GM03348 (cell line): ENCODE measurements at regions not wholly inside any gene's neighbourhood (a gene's known extent, or its start where the extent isn't known, plus 50 kb on each side); places are given as distances from the start of the nearest gene placed in this dataset.
"Not testable (repeated sequence)": the region's sequence is repeated elsewhere in the genome, so short reads cannot be mapped to it uniquely, and the experiment has no call there.

ENCODE experiments used
- DNase-seq: peaks from one replicate; pipeline ENCODE4 v3.0.0; 2012; ENCODE audit warnings: low spot score

DNA sequence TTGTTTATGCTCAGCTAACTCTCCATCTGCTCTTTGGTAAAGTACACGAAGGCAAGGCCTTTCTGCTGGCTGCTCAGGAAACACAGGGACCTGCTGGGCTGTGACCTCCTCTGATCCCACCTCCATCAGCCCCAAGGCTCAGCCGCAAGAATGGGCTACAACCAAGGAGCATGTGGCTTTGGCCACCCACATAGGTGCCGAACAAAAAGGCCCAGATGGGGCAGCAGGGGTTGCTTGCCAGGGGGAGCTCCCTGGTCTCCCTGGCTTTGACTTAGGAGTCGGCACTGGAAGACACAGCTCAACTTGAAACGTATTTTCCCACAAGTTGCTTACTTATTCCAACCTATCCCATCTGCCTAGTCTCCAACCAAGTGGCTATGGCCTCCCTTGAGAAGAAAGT lies 461.1 kb downstream of the ICE1 start:
- no peak for DNase-seq

- DNase-seq = no peak
Measured at GRCh38 chr5:5883146-5883545, 460.7 kb downstream of the ICE1 start.

DNA sequence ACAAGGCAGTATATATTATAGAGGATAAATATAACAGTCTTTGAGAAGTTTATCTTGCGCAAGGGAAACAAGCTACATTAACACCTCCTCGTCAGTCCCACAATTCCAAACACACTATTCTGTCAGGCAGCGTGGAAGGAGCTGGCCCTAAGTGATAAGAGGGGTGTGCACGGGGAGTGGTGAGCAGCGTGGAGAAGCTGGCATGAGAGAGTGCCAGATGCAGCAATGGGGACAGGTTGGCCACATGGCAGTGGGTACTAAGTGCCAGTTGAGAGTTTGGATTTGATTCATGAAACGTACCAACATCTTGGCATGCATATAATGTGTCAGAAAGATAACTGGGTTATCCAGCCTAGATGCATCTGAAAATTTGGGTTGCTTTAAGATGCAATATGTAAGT lies 460.2 kb downstream of the ICE1 start:
- DNase-seq = no peak

DNA sequence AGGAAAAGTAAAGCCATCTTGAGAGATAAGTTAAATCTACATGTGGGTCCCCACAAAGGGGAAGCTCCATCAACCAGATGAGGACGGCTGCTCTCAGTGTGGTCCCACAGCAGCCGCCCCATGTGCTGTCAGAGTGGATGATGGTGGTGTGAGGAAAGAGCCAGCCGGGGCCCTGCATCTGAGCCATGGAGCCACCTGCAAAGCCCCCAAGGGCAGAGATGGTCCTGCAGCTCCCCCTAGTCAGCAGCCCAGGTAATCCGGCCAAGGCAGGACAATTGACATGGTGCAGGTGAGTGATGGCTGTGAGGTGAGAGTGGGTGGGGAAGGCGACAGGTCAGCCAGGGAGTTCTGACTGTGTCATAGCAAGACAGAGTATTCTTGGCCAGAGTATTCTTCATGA lies 458.8 kb downstream of the ICE1 start:
- no peak for DNase-seq

DNA sequence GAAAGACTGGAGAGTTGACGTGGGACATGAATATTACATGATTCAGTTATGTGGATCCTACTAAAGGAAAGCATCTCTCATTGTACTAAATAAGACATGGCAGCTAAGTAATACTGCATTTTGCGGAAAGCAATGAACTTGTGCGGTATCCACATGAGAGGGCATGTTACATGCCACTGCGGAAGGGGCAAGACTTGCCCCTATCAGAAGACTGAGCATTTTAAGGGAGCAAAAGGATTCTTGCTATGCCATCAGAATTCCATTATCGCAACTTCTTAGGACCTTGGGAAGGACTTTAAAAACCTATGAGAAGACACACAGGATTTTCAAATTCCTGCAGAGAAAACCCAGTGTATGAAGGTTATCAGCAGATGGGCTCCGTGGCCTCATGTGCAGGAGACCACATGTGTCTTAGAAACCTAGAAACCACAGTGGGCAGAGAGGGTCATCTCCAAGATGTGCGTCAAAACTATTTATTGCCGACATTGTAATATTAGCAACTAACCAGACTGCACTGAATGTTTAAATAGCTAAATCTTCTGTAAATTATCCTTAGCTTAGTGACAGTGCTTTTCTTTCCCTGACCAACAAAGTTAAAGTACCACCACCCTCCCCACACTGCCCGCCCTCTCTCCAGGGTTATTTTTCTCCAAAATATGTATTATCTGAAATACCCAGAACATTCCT lies 457.7 kb downstream of the ICE1 start:
- DNase-seq = no peak

- no peak for DNase-seq
Measured at GRCh38 chr5:5857396-5857795, 434.9 kb downstream of the ICE1 start.

DNA sequence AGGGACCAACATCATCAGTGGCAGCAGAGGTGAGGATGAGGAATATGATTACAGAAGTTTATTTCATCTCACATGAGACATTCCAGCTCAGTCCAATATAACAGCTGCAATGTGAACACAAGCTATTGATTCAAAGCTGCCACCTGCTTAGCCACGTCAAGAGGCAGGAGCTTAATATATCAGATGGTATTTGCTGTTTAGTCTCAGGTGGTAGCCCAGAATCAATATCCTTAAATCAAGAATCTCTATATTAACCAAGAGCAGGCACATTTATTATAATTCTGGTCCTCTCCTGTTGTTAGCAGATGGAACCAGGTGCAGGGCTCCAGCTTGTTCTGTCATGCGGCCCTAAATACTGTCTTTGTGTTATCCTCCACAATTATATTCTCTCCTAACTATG lies 431.6 kb downstream of the ICE1 start:
- no peak for DNase-seq

DNA sequence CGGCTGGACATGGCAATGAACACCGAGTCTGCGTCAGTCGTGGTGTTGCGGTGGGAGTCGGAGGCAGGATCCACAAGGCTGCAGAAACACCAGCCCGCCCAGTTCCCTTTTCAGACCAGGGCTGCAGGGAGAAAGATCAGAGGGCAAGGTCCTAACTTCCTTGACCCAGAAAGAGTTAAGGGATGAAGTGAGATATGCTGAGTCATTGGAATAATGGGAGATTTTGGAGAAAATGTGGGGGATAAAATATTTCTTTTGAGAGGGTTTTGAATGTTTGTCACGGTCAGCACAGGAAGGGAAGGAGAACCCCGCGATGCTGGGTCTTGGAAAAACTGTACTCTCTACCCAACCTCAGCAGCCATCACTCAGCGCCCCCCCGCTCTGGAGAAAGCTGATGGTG lies 416.0 kb downstream of the ICE1 start:
- DNase-seq = no peak

GRCh38 chr5:5831622-5832021 lies 409.1 kb downstream of the ICE1 start:
- DNase-seq = not testable (repeated sequence)

DNA sequence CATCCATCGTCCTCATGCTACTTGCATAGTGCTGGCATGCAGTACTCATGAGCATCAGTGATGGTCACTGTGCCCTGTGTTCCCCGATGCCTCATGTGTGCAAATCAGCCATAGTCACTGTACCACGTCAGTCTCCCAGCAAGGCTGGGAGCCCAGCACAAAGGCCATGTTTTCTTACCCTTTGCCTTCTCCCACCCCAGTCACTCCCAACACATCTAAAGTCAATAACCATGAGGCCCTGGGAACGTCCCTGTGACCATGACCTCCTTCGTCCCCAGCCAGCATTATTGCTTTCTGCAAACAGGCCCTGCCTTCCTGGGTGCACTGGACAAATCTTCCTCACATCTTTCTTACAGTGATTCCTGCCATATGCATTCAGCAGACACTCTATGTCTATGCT lies 406.1 kb downstream of the ICE1 start:
- DNase-seq = no peak

GRCh38 chr5:5826911-5827310 lies 404.4 kb downstream of the ICE1 start:
- no peak for DNase-seq

- no peak for DNase-seq
Measured at GRCh38 chr5:5822729-5823257, 400.3 kb downstream of the ICE1 start.

DNA sequence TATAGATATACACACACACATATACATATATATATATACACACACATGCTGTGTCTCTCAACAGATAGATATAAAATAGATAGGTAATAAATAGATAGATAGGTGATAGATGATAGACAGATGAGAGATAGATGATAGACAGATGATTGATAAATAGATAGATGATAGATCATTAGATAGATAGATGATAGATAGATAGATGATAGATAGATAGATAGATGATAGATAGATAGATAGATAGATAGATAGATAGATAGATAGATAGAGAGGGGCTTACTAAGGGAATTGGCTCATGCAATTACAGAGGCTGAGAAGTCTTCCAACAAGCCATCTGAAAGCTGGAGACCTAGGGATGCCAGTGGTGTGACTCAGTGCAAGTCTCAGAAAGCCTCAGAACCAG lies 394.5 kb downstream of the ICE1 start:
- DNase-seq = no peak

DNA sequence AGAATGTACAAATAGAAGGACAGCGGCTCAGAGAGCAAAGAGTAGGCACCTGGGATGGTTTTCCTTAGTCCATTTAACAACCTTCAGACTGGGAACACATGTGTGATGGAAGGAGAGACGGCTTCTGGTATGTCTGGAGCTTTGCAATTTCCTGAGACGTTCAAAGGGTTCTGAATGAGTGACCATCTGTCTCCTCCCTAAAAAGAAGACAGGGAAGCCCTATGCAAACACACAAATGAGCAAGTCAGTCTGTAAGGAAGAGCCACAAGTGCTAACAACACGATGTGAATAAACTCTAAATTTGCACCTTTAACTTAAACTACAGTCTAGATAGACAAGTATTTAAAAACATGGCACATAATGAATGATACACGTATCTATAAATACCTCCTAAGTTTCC lies 391.0 kb downstream of the ICE1 start:
- DNase-seq = no peak

DNA sequence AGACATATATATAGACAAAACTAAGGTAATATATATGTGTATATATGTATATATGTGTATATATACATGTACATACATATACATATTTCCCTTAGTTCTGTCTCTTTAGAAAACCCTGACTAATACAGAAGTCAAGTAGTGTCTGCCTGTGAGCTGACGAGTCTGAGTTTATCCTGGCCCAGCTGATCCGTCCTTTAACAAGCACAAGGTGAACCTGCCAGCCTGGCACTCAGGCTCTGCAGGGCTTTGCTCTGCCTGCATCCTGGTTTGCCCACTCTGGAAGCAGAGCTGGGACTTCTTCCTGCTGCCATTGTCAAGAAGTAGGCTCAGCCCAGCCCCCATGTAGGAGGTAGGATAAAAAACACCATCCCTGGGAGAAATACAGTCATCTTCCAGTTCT lies 388.0 kb downstream of the ICE1 start:
- no peak for DNase-seq

- no peak for DNase-seq
Measured at GRCh38 chr5:5805916-5806315, 383.4 kb downstream of the ICE1 start.

DNA sequence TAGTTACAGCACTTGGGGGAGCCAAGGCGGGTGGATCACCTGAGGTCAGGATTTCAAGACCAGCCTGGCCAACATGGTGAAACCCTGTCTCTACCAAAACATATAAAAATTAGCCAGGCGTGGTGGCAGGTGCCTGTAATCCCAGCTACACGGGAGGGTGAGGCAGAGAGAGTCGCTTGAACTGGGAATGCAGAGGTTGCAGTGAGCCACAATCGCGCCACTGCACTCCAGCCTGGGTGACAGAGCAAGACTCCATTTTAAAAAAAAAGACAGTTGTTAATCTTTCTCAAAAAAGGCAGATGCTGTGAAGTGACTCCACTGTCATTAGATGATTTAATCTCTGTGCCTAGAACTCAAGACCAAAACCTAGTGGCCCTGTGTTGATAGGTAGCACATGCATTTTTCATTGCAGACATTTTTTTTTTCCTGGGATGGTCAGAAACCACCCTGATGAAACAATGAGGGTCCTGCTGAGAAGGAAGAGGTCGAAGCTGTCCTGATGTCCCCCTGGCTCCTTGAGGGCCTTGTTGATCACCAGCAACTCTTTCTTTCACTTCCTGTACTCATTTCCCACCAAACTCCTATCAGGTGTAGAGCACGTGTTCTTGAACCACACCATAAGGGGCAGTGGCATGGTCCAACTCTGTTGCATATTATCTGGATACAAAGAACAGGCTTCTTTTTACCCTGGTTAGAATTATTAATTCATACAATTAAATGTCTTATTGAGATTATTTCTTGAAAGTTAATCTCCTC lies 382.2 kb downstream of the ICE1 start:
- DNase-seq = no peak

DNA sequence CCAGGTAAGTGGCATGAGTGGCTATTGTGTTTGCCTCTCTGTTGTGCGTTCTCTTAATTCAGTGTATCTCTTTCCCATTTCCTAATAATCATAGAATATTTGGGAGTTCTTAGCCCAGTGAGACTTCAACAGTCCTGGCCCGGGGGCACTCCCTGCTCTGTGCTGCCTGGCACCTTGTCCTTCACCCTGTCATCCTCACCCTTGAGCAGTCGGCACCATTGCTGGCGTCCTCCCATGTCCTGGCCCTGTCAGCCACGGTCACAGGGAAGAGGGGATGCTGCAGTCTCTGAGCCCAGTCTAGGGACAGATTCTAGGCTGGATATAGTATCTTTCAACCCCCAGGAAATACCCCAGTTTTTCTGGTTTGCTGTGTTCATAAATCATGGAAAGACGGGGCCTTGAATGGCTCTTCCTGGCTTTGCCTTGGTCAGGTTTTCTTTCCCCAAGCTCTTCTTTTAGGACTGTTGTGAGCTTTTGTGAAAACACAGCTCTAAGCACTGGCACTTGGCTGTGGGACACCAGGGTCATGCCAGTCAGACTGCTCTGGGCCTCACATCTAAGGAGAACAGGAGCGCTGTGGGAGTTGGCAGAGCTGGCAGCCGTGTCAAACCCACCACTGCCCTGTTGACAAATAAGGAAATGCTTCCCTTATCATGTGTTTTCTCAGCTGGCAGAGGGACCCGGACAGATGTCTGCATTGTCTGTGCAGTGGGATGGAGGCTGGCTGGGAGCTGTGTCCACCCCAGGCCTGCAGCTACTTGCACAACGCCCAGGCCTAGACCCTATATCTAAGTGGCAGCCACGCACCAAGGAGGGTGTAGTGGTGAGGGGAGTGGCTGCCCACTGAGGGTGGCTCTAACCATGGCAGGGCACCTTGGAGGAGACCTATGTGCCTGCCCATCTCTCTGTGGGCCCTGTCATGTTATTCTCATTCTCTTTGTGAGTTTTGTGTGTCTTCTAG lies 378.6 kb downstream of the ICE1 start:
- no peak for DNase-seq

- DNase-seq = no peak
Measured at GRCh38 chr5:5799826-5800225, 377.3 kb downstream of the ICE1 start.

DNA sequence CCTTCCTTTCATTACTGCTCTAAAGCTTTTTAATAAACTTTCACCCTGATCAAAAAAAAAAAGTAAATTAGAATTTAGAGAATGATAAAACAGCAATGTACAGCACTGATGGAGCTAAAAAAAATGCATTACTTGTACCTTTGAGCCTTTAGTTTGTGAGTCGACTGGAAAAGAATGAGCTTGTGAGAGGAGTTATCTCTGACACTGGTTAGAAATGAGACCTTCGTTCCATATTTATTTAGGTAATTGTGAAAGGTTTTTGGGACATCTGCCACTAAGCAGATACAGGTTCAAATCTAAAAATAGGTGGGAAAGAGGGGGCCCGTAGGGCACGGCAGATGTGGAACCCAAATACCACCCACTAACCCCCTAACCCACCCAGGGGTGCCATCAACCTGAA lies 376.8 kb downstream of the ICE1 start:
- no peak for DNase-seq

- no peak for DNase-seq
Measured at GRCh38 chr5:5798462-5798861, 376.0 kb downstream of the ICE1 start.

DNA sequence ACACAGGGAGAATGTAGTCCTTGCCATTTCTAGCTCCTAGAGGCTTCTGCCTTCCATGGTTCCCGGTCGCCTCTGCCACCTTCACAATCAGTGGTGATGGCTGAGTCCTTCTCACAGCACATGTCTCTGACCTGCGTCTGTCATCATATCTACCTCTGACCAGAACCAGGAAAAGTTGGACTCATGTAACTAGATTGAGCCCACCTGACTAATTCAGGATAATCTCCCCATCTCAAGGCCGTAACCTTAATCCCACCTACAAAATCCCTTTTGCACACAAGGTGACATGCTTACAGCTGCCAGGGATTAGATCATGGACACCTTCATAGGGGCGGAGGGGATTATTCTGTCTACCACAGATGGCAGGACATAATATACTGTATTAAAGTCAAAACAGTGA lies 375.6 kb downstream of the ICE1 start:
- DNase-seq = no peak
